ENCODE measurements at regions not wholly inside any gene's neighbourhood (a gene's known extent, or its start where the extent isn't known, plus 50 kb on each side); places are given as distances from the start of the nearest gene placed in this dataset.

GRCh38 chr20:23192469-23192868, 106.3 kb upstream of the CD93 start:
- TF ChIP-seq CTCF (IDR thresholded peaks at IDR 0.05), result no peak
- H3K36me3 Mint-ChIP-seq (ENCODE audit: low read depth), result no peaks in the 10 kb centered on the region
- H3K4me3 Mint-ChIP-seq, result no peak overlapping the region
- no peaks in the 10 kb centered on the region for H3K4me1 Mint-ChIP-seq (ENCODE audit: low read depth)
- DNase-seq, result no peak
- peaks cover 5% of the 10 kb centered on the region; the same call in 1 of the 2 replicates for H3K27me3 Mint-ChIP-seq (ENCODE audit: insufficient read depth)
- no peak overlapping the region for H3K27ac Mint-ChIP-seq
- H3K9me3 Mint-ChIP-seq, result no peaks in the 10 kb centered on the region

GRCh38 chr20:23190557-23190956, 104.4 kb upstream of the CD93 start:
- no peak overlapping the region for H3K27ac Mint-ChIP-seq
- H3K4me1 Mint-ChIP-seq (ENCODE audit: low read depth), result no peaks in the 10 kb centered on the region
- peaks cover 12% of the 10 kb centered on the region for H3K27me3 Mint-ChIP-seq (ENCODE audit: insufficient read depth)
- no peaks in the 10 kb centered on the region for H3K9me3 Mint-ChIP-seq
- no peak for DNase-seq
- H3K36me3 Mint-ChIP-seq (ENCODE audit: low read depth), result no peaks in the 10 kb centered on the region
- no peak overlapping the region for H3K4me3 Mint-ChIP-seq
- no peak for TF ChIP-seq CTCF (IDR thresholded peaks at IDR 0.05)

- H3K9me3 Mint-ChIP-seq, result no peaks in the 10 kb centered on the region
- H3K4me3 Mint-ChIP-seq, result no peak overlapping the region
- H3K27me3 Mint-ChIP-seq (ENCODE audit: insufficient read depth), result peaks cover 12% of the 10 kb centered on the region
- TF ChIP-seq CTCF (IDR thresholded peaks at IDR 0.05), result no peak
- H3K27ac Mint-ChIP-seq, result no peak overlapping the region
- no peaks in the 10 kb centered on the region for H3K4me1 Mint-ChIP-seq (ENCODE audit: low read depth)
- no peak for DNase-seq
- no peaks in the 10 kb centered on the region for H3K36me3 Mint-ChIP-seq (ENCODE audit: low read depth)
Observed at GRCh38 chr20:23189854-23190253, 103.7 kb upstream of the CD93 start.

- no peaks in the 10 kb centered on the region for H3K4me1 Mint-ChIP-seq (ENCODE audit: low read depth)
- no peak for TF ChIP-seq CTCF (IDR thresholded peaks at IDR 0.05)
- no peaks in the 10 kb centered on the region for H3K9me3 Mint-ChIP-seq
- peaks cover 12% of the 10 kb centered on the region for H3K27me3 Mint-ChIP-seq (ENCODE audit: insufficient read depth)
- no peak for DNase-seq
- no peak overlapping the region for H3K27ac Mint-ChIP-seq
- H3K36me3 Mint-ChIP-seq (ENCODE audit: low read depth), result no peaks in the 10 kb centered on the region
- H3K4me3 Mint-ChIP-seq, result no peak overlapping the region
Observed at GRCh38 chr20:23189341-23189740, 103.2 kb upstream of the CD93 start.

GRCh38 chr20:23188377-23189169, 102.4 kb upstream of the CD93 start:
- Mint-ChIP-seq H3K36me3 (ENCODE audit: low read depth) (no peaks in the 10 kb centered on the region), H3K4me3 (no peak overlapping the region), H3K4me1 (ENCODE audit: low read depth) (no peaks in the 10 kb centered on the region), H3K27ac (no peak overlapping the region), H3K27me3 (ENCODE audit: insufficient read depth) (peaks cover 12% of the 10 kb centered on the region), H3K9me3 (no peaks in the 10 kb centered on the region)
- DNase-seq, result no peak
- TF ChIP-seq CTCF (IDR thresholded peaks at IDR 0.05), result no peak
